Panc1 (cell line): ENCODE measurements at regions not wholly inside any gene's neighbourhood (a gene's known extent, or its start where the extent isn't known, plus 50 kb on each side); places are given as distances from the start of the nearest gene placed in this dataset.

Source experiments
- CTCF ChIP-seq: fragments of 450-650 bp; IDR thresholded peaks from 2 replicates; pipeline ENCODE4 v1.5.1; 2017; ENCODE audit warnings: mild to moderate bottlenecking
- POLR2AphosphoS5 ChIP-seq: IDR thresholded peaks from 2 replicates; pipeline ENCODE4 v1.6.1; 2012; ENCODE audit warnings: mild to moderate bottlenecking, low read depth, low read length, moderate library complexity
- REST ChIP-seq, 2 experiments: IDR thresholded peaks; 2 replicates each; pipeline ENCODE4 v1.6.1; 2011 to 2012; ENCODE audit warnings: low read depth in 2 of 2, control low read depth in 1 of 2, low read length in 1 of 2, mild to moderate bottlenecking in 1 of 2, moderate library complexity in 1 of 2; ENCODE audit not compliant: insufficient read depth in 1 of 2
- SIN3A ChIP-seq: IDR thresholded peaks from 2 replicates; pipeline ENCODE4 v1.6.1; 2012; ENCODE audit warnings: low read depth, mild to moderate bottlenecking, low read length, moderate library complexity, borderline replicate concordance; ENCODE audit not compliant: insufficient read depth
- TCF7L2 ChIP-seq: IDR thresholded peaks from 2 replicates; pipeline ENCODE4 v1.6.1; 2011; ENCODE audit warnings: mild to moderate bottlenecking, low read depth, low read length, inconsistent platforms

- TF ChIP-seq CTCF (no peak), REST (IDR thresholded peaks at IDR 0.05; ENCODE audit: insufficient read depth in 1 of 2, low read depth in 2 of 2, low read length in 1 of 2) (no peak), POLR2AphosphoS5 (no peak), TCF7L2 (no peak), SIN3A (no peak)
Observed at GRCh38 chr11:104784684-104785460, 113.4 kb downstream of the CASP12 start.
